ENCODE measurements at regions not wholly inside any gene's neighbourhood (a gene's known extent, or its start where the extent isn't known, plus 50 kb on each side); places are given as distances from the start of the nearest gene placed in this dataset.
"Not testable (repeated sequence)": the region's sequence is repeated elsewhere in the genome, so short reads cannot be mapped to it uniquely, and the experiment has no call there.

DNA sequence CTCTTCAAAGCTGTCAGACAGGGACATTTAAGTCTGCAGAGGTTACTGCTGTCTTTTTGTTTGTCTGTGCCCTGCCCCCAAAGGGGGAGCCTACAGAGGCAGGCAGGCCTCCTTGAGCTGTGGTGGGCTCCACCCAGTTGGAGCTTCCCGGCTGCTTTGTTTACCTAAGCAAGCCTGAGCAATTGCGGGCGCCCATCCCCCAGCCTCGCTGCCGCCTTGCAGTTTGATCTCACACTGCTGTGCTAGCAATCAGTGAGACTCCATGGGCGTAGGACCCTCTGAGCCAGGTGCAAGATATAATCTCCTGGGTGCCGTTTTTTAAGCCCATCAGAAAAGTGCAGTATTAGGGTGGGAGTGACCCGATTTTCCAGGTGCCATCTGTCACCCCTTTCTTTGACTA is 582.6 kb upstream of the TPK1 start:
- TF ChIP-seq, protein P1, sequence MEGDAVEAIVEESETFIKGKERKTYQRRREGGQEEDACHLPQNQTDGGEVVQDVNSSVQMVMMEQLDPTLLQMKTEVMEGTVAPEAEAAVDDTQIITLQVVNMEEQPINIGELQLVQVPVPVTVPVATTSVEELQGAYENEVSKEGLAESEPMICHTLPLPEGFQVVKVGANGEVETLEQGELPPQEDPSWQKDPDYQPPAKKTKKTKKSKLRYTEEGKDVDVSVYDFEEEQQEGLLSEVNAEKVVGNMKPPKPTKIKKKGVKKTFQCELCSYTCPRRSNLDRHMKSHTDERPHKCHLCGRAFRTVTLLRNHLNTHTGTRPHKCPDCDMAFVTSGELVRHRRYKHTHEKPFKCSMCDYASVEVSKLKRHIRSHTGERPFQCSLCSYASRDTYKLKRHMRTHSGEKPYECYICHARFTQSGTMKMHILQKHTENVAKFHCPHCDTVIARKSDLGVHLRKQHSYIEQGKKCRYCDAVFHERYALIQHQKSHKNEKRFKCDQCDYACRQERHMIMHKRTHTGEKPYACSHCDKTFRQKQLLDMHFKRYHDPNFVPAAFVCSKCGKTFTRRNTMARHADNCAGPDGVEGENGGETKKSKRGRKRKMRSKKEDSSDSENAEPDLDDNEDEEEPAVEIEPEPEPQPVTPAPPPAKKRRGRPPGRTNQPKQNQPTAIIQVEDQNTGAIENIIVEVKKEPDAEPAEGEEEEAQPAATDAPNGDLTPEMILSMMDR (conservative IDR thresholded peaks at IDR 0.05; ENCODE audit: low read length) = not testable (repeated sequence)
- TF ChIP-seq EZH2phosphoT487 (IDR thresholded peaks at IDR 0.05; ENCODE audit: borderline replicate concordance, low read depth, low read length) = not testable (repeated sequence)

Measured in OCI-LY7 (cell line).